Middle frontal gyrus (tissue), 1 donor: ENCODE measurements at regions not wholly inside any gene's neighbourhood (a gene's known extent, or its start where the extent isn't known, plus 50 kb on each side); places are given as distances from the start of the nearest gene placed in this dataset.
"Not testable (repeated sequence)": the region's sequence is repeated elsewhere in the genome, so short reads cannot be mapped to it uniquely, and the experiment has no call there.

Experiments
- DNase-seq: peaks from one replicate; pipeline ENCODE4 v3.0.0-alpha.2; 2015; ENCODE audit warnings: low spot score; ENCODE audit errors: extremely low spot score

DNA sequence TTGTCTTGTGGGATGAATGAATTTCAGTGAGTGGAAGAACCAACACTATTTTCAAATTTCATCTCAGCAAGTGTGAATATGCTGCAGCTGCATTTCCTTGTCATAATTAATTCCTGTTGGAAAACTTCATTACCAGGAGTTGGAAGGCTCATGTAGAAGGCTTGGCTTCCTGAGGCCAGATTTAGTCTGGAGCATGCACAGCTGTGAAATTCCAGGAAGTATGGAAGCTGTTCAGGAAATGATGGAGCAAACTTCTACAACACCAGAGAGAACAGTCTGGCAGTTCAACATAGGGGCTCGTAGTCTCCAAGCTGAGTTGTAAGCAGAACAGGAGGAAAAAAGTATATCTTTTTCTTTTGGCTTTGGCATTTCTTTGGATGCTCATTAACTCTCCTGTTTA is 1439.9 kb upstream of the CELF2 start:
- no peak for DNase-seq

DNA sequence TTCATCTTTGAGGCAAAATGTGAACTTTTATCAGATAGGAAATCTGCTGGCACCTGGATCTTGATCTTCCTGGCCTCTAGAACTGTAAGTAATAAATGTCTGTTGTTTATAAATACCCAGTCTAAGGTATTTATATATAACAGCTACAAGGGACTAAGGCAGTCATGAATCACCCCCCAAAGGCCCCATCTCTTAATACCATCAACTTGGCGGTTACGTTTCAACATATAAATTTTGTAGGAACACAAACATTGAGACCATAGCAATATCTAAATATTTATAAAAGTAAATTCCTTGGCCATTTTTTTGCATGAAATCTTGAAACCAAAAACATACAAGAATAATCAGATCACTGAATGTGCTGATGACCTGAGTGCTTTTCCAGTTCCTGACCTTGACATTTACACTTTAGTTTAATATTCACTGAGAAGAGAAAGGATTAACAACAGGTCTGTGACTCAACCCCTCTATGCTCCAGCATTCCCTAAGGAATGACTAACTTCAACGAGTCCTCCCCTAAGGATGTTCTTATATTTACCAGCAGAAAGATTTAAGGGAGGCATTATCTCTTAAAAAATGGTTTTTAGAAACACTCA is 1438.5 kb upstream of the CELF2 start:
- DNase-seq: no peak

DNA sequence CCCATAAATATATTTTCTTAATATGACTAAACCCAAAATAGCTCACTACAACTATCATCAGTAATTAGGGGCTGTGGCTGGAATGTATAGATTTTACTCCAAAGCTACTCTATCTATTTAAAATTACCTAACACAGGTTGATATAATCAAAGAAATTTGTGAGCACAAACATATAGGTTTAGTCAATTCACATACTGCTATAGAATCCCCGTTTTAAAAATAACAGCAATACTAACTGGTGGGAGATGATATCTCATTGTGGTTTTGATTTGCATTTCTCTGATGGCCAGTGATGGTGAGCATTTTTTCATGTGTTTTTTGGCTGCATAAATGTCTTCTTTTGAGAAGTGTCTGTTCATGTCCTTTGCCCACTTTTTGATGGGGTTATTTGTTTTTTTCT is 1434.9 kb upstream of the CELF2 start:
- DNase-seq: not testable (repeated sequence)

DNA sequence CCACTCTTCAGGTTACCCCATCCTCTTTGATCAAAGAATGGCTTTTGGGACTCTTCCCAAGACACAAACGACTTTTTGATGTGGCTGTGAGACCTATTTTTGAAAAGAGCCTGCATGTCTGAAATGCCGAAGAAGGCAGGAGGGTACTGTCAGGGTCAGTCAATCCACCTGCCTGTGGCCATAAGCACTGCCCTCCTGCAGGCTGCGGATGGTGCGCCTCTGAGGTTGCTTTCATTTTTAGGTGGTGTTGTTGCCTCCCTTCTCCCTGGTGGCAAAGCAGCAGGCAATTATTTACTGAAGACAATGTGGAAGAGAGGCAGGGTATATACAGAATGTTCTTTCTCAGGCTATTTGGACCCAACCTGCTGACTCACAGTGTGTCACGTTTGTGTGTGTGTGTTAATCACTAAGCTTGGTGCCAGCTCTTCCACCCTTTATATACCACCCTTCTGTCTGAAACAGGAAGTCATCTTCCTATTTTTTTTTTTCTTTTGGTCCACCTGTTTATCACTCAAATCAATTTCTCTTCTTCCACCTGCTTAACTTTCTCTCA is 1421.2 kb upstream of the CELF2 start:
- DNase-seq: no peak

DNA sequence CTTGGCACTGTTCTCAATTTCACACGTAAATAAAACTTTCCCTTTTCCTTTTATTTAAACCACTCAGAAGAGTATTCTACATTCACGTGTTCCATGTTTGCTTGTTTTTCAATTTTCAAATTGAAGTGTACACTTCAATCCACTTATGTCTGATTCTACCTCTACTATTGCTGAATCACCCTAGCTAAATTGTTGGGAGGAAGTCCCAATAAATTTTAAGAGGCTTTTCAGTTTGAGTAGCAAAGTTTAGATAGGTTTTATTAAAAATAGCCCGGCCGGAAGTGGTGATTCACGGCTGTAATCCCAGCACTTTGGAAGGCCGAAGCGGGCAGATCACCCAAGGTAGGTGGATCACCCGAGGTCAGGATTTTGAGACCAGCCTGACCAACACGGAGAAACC is 1414.7 kb upstream of the CELF2 start:
- no peak for DNase-seq

DNA sequence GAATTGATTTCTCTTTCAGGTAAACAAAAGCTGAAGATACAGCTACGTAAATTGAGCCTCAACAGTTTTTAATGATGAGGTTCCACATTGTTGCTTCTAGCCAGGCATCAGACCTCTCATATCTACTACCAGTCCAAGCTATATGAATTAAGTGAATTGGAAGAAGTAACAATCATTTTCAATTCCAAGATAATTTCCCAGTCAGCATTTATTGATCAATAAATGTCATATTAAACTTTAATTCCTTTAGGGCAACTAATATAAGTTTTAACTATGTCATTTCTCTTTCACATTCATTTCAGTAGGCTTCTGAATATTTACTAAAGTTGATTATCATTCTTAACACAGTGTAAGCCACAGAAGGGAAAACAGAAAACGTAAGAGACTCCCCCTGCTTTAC is 1413.7 kb upstream of the CELF2 start:
- DNase-seq: no peak

DNA sequence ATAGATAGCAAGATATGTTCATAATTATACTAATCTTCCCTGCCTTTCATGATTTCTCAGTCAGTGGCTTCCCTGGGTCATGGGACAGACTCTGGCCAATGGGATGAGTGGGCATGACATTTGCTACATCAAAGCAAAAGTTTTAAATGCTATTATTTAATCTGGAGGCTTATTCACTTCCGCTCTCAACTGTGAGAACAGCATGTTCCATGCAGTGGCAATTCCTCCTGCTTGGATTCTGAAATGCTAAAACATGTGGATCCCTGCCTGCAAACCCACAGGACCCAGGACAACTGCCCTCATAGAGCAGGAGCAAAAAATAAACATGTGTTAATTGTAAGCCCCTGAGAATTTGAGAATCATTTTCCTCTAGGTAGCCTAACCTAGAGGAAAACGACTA is 1412.4 kb upstream of the CELF2 start:
- no peak for DNase-seq

DNA sequence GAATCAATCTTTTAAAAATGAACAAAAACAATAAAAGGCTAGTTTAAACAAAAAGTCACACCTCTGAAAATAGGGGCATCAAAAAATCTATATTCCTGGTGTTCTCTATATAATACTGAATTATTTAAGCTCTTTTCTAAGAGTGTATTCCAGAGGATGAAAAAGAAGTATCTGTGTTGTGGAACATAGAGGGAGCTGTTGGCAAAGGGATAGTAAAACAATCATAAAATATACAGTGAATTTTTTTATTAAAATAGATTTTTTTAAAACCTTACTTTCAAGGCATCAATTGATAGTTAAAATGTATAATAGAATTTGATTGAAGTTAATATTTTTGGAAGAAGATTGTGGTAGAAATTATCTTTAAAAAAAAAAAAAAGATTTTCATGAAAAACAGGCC is 1409.1 kb upstream of the CELF2 start:
- no peak for DNase-seq

DNA sequence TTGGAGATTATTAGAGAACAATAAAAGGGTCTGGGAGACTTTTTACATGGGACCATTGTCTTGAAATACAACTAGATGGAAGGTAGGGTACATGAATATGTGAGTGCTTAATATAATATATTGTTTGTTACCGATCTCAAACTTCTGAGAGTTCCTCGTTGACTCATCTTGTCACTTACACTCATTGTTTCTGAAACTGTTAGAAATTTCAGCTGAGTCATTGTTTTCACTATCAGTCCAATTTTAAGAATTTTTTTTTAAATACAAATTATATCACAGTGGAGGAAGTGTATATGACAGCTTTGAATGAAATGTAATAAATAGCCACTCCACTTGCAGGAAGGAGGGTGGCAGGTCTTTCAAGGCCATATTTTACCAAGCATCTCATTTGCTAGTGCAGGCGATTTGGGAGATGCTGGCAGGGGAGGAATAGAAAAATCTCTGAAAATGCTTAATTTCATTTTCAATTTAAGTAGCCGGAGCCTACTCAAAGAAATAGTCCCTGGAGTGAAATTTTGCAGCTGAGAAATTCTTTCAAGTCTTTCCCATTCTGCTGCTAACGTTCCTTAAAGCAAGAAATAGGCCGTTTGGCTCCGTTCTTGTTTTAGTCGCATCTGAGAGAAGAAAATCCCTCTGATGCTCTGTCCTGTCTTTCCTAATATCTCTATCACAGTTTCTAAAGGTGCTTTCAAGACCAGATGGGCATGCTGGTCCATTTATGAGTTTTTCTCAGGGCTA is 1404.2 kb upstream of the CELF2 start:
- DNase-seq: no peak

DNA sequence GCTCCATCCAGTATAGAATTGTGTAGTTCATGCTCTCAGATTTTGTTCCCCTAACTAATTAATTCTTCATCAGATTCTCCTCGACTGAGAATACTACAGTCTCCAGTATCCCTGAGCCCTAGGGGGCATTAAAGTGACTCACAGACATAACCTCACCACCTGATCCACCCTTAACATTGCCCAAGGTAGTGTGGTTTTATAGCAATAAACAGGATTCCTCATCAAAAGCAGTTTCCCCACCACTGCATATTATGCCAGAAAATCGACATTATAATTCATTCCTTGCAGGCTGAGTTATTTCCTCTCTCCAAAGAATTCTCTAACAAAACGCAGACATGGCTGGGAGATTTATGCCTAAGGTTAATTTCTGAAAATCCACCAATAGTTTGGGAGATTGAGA is 1402.5 kb upstream of the CELF2 start:
- DNase-seq: no peak

DNA sequence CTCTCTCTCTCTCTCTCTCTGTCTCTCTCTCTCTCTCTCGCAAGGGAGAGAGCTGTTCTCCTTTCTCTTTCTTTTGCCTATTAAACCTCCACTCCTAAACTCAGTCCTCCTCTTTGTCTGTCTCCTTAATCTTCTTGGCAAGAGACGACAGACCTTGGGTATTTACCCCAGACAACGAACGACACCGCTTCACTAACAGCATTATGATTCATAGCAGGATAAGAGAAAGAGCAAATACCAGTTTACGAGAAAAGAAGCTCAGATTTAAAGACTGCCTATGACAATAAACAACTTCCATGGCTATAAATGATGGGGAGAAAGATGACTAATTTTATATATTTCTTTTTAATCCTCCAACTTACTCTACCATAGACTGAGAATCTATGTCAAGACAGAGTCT is 1396.5 kb upstream of the CELF2 start:
- no peak for DNase-seq

DNA sequence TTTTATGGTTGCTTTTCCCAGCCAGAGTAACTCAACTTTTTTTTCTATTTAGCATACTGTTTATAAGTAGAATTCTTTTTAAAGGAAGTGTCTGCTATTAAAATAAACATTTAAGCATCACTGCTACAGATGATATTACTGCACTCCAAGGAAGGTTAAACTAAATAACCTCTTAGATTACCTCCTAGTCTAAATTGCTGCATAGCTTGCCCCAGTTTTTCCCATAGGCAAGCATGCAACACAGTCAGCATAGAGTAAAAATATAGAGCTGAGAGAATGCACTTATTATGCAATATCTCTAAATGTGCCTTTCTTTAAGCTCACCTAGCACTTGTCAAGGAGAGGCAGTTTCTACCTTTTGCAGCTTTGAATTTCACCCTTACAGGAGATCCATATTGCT is 1392.4 kb upstream of the CELF2 start:
- DNase-seq: no peak

DNA sequence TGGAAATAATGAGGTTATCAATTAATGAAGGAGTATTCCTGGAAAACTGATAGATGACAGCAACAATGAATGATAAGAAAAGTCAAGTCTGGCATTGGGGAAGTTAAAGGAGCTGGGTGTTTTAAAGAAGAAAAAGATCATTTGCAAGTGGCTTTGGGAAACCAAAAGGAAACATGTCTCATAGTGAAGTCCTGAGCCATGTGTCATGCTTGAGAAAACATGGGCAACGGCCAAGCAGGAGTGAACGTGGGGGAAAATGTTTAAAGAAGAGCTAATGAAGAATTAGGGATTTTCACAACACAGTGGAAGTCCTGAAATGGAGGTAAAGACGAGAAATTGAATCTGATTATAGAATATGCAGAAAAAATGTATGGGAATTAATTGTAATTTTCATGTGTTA is 1383.2 kb upstream of the CELF2 start:
- no peak for DNase-seq

DNA sequence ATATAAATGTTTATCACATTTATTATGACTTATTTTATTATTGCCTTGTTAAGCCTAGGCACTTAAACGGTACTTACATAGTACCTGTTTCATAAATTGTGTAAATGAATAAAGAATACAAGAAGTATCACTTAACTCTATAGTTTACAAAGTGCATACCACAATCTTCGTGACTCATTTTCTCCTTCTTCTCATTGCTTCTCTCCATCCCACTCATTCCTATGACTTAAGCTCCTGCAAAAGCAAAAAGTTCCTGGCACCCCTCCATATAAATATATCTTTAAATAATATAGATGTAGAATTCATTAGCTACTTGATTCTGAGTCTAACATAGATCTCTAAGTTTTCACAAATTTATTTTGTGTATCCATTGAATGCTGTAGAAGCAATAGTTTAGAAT is 1382.0 kb upstream of the CELF2 start:
- DNase-seq: no peak

DNA sequence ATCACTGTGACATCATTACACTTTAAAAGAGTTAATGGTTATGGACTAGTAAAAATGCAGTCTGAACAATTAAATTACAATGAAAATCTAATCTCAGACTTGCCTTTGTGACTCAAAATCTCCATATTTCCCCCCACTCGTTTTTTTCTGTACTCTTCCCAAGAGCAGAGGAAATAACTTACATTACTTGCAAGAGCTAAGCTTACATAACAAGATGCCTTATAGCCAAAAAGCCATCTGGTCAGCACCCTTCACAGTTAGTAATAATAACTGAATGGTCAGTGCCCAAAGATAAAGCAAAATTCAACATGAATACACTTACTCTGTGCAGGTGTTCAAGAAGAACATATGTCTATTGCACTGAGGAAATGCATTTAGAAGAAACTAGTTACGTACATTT is 1381.5 kb upstream of the CELF2 start:
- no peak for DNase-seq

DNA sequence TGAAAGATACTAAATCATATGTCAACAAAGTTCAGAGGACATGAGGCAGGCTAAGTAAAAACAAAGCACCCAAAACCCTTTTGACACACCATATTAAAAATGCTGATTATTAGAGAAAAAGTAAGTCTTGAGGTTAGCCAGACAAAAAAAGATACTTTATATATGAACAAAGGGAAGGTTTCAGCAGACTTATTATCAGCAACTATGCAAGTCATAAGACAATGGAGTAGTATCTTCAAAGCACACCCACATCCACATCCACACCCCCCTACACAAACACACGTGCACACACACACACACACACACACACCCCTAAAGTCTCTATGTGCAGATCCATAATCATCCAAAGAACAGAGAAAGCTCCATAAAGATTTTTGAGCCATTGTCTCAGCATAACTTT is 1373.9 kb upstream of the CELF2 start:
- DNase-seq: no peak

DNA sequence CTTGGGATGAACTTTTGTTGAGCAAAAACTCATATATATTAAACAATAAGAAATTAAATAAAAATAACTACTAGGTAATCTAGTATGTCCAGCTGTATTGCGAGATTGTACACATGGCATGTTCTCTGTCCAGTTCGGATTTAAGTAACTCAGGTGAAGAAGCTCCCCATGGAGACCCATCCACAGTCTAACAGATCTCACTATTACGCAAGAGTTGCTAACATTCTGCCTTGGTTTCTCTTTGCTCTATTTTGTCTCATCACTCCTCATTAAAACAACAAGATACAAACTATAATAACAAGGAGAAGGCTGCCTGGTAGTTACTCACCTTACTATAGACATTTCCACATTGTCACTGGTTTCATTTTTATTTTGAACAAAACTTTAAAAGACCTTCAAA is 1372.3 kb upstream of the CELF2 start:
- DNase-seq: no peak

DNA sequence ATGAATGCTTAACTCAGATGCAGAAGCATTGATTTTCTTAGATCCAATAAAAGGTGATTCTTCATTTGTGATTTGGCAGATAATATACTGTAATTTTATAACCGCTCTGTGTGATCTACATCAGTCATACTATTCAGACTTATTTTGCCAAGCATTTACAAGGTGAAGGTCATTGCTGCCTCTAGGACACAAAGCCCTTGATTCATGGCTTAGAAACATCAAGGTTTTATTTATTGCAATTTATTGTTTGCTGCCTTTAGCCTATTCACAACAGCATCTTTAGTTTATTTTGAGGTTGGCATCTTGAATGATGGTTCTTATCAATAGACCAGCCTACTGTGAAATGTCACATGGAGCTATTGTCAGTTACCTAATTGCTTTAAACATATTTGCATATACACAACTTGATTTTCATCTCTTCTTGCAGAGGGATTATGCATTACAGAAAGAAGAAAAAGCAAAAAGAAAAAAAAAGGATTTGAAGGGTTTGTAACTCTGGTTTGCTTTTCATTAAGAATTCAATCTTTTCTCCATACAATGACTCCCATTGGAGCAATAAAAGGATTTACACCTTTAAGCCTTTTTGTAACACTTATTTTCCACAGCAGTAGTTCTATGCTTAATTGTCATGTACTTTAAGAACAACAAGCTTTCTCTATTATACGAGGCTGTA is 1371.6 kb upstream of the CELF2 start:
- DNase-seq: no peak

DNA sequence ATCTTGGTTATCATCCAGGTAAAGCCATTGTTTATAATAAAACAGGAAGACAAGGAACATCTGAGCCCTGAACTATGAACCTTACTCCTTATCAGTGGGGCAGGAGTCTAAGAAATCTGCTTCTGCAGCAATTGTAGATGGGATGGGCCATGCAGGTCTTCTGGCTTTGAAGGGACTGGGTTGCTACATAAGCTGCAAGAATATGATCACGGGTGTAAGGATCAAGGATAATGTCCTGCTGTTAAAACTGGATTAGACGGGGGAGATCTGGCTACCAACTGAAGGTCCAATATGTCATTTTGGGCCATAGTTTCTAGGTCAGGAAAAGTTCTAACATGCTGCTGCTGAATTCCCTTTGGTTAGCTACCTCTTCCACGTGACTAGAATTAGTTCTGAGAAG is 1363.4 kb upstream of the CELF2 start:
- no peak for DNase-seq

DNA sequence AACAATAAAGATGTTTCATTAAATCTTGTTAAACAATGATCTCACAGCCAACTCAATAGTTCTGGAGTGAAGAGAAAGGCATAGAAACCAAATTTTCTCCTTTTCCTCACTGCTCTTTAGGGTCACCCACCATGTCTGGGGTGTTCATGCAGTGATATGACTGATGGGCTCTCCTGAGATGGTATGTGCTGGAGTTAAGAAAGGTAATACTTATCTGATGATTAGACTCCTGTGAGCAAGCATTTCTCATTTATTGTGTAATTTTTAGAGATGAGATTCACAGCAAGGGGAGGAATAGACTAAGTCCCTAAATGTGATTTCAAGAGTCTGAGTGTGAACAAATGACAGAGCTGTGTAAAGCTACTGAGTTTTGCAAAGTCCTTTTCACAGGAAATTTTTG is 1361.3 kb upstream of the CELF2 start:
- no peak for DNase-seq

DNA sequence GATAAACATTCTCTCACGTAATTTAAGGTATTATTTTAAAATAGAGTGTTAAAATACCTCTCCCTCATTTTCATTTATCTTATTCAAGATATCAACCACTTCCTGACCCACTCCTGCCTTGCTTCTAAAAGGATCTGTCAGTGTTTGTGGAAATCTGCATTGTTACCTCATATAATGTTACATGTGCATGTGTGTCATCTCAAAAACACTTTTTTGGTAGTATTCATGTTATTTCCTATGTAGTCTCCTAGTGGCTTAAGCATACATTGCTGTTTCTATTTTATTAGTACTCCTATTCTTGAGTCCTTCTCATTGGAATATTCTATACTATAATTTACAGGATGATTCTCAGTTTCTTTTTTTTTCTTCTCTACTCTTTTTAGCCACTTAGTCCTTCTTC is 1360.7 kb upstream of the CELF2 start:
- no peak for DNase-seq

DNA sequence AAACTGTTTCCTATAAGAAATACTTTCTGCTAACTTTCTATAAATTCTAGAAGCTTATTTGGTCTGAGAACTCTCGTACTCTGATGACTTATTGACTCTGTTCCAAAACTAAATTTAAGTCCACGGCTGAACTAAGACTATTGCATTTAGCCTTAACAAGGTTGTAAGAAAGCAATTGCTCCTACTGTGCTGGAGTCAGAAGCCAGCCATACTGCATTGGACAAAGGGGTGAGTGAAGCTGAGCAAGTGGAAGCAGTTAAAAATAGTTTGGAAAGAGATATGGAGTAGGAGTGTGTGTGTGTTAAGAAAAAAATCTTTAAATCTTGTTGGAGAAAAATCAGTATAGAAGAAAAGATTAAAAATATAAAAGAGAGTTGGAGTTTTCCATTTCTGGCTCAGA is 1360.1 kb upstream of the CELF2 start:
- no peak for DNase-seq

DNA sequence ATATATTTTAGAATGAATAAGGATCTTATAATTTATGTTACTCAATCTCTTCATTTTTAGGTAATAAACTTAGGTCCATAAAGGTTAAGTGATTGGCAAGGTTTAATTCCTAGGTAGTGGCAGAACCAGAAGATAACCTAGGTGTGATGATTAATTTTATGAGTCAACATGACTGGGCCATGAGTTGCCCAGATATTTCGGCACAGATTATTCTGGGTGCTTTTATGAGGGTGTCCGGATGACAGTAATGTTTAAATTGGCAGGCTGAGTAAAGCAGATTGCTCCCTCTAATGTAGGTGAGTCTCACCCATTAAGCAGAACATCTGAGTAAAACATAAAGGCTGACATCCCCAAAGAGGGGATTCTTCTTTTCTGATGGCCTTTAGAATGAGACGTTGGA is 1349.3 kb upstream of the CELF2 start:
- no peak for DNase-seq
